ENCODE measurements at regions not wholly inside any gene's neighbourhood (a gene's known extent, or its start where the extent isn't known, plus 50 kb on each side); places are given as distances from the start of the nearest gene placed in this dataset.

DNA sequence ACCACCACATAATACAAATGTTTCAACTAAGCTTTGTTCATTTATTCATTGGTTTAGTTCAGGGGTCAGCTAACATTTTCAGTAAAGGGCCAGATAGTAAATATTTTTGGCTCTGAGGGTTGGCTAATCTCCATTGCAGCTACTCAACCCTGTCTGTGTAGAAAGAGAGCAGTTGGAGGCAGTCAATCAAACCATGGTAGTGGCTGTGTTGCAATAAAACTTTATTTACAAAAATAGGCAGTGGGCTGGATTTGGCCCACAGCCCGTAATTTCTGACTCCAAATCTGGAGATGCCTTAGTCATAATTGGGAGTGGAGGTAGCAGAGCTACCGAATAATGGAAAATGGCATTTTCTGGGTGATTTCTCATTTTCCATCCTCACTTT is 242.5 kb upstream of the ZFP64 start:
- TF ChIP-seq, protein P1, sequence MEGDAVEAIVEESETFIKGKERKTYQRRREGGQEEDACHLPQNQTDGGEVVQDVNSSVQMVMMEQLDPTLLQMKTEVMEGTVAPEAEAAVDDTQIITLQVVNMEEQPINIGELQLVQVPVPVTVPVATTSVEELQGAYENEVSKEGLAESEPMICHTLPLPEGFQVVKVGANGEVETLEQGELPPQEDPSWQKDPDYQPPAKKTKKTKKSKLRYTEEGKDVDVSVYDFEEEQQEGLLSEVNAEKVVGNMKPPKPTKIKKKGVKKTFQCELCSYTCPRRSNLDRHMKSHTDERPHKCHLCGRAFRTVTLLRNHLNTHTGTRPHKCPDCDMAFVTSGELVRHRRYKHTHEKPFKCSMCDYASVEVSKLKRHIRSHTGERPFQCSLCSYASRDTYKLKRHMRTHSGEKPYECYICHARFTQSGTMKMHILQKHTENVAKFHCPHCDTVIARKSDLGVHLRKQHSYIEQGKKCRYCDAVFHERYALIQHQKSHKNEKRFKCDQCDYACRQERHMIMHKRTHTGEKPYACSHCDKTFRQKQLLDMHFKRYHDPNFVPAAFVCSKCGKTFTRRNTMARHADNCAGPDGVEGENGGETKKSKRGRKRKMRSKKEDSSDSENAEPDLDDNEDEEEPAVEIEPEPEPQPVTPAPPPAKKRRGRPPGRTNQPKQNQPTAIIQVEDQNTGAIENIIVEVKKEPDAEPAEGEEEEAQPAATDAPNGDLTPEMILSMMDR (conservative IDR thresholded peaks at IDR 0.05; ENCODE audit: low read length): no peak
- no peak for TF ChIP-seq EZH2phosphoT487 (IDR thresholded peaks at IDR 0.05; ENCODE audit: borderline replicate concordance, low read depth, low read length)
